ENCODE measurements at regions not wholly inside any gene's neighbourhood (a gene's known extent, or its start where the extent isn't known, plus 50 kb on each side); places are given as distances from the start of the nearest gene placed in this dataset.

DNA sequence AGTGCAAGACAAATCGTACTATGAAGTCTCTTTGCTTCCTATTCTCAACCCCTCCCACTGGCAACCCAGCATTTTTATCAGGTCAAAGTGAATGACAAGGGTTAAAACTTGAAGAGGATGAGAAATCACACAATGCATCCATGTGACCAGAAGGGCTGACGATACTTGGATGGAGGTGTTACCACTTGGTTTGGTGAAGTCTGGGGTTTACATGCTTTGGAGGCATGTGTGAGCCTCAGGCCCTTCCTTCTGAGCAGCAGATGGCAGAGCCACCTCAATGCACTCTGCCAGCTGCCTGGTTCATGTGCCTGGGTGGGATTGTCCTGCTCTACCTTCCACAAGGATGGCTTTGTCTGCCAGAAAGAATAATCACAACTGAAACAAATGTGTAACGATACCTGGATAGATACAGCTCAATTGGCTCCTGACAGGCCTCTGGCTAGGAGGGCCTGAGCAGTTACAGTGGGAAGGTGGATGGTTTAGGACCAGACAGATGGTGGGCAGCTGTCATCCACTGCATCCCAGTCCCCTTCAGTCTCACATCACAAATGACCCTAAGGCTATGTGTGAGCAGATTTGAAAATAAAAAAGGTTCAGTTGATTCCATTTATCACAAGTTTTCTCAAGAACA, 51.5 kb upstream of the CNIH3 start:
- no peak for DNase-seq (ENCODE audit: low read depth in 2 of 3, low spot score in 1 of 3)

DNA sequence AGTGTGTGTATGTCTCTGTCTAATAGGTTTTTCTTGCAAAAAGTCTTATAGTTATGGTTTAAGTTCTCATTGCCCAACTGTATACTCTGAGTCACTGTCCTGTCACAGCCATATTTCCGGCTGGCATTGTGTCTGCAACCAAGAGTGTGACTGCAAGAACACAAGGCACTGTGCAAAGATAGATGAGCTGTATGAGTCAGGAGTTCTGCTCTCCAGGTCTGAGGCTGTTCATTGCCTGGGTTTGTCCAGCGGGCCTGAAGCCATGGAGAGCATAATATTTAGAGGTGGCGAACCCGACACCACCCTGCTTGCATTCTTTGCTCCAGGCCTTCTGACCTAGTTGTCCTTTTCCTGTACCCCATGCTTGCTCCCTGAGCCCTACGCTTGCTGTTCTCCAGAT, 50.9 kb upstream of the CNIH3 start:
- no peak for DNase-seq (ENCODE audit: low read depth in 2 of 3, low spot score in 1 of 3)

DNA sequence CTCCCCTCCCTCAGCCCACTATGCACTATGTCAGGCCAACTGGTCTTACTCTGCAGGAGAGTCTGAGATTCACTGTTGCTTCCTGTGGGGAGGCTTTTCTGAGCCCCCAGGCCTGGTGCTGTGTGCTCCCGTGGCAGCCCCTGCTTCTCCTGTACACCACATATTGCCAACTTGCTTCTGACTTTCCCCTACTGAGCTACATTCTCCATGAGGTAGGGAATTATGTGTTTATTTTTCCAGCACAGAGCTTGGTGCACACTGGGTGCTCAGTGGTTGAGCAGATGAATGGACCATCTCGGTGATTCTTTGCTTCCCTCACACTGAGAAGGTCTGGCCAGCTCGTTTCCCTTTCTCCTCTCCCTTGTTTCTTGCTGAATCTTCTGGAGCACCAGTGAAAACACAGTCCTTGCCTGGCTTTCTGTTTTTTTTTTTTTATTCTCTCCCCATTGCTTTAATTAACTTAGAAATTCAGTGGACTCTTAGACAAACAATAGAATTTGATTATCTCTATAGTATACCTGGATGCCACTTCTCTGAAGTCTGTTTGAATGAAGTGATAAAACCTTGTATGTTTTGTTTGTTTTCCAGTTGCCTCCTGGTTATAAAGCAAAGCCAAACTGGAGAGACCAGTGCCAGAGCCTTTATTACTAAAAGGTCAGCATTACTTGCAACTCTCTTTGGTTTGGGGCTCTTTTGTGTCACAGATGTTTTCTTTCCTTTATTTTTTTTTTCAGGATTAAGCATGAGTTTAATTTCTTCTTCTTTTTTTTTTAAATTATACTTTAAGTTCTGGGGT, 50.3 kb upstream of the CNIH3 start:
- no peak for DNase-seq (ENCODE audit: low read depth in 2 of 3, low spot score in 1 of 3)
